Mucosa of gallbladder (tissue), 1 donor: ENCODE measurements at regions not wholly inside any gene's neighbourhood (a gene's known extent, or its start where the extent isn't known, plus 50 kb on each side); places are given as distances from the start of the nearest gene placed in this dataset.

Experiments used
- DNase-seq: peaks from one replicate; pipeline ENCODE4 v3.0.0-alpha.2; 2020; ENCODE audit warnings: low spot score
- donor health status: DM: no; HTN: no; CAD: no.

GRCh38 chr5:128591598-128592455 is 53.8 kb upstream of the FBN2 start:
- no peak for DNase-seq

DNA sequence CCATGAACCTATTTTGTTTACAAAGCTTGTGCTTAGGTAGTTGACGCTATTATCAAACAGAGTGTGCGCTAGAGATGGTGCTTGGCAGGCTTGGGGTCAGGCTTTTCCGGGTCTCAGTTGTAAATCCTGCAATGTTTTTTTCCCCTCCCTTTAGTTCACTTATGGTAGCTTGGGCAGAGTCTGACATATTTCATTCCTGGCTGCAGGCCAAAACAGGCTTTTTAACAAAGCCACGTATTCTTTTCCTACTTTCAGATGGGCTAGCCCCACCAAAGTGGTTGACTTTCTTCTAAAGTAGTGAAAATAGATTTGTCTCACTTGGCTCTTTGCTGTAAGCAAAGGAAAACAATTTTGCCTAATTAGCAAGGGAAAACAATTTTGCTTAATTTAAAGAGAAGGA is 58.0 kb upstream of the FBN2 start:
- no peak for DNase-seq

DNA sequence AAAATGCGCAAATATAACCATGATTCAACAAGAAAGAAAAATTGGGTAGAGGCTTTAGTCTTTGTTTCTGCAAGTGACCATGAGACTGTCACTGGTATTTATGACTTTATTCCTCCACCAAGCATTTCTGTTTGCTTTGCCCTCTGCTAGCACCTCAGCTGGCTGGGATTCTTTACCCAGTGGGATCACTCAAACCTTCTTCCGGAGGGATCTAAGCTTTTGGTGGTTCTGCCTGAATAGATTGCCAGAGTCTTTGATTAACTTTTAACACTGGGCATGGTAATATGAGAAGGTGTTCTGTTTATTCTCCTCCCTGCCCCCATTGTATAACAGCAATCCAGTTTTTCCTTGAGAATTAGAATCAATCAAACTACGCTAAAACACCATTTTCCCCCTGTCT is 59.1 kb upstream of the FBN2 start:
- DNase-seq, result no peak

- no peak for DNase-seq
Observed at GRCh38 chr5:128613128-128613527, 75.1 kb upstream of the FBN2 start.

- DNase-seq, result no peak
Observed at GRCh38 chr5:128613766-128614165, 75.7 kb upstream of the FBN2 start.

DNA sequence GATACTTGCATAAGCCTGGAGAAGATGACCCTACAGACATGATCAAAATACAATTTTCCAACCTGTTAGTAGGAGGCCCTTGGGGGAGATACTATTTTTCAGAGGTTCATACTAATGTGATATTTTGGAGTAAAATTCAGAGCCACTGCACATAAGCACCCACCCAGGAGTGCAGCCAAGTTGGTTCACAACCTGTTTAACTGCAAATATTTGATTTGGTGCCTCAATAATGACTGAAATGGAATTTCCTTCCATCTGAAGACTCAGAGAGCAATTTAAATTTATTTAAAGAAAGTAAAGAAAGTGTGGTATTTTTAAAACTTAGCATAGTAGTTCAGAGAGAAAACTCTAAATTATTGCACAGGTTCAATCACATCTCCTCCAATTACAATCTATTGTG is 77.5 kb upstream of the FBN2 start:
- DNase-seq, result no peak

GRCh38 chr5:128626536-128627090 is 88.6 kb upstream of the FBN2 start:
- no peak for DNase-seq

DNA sequence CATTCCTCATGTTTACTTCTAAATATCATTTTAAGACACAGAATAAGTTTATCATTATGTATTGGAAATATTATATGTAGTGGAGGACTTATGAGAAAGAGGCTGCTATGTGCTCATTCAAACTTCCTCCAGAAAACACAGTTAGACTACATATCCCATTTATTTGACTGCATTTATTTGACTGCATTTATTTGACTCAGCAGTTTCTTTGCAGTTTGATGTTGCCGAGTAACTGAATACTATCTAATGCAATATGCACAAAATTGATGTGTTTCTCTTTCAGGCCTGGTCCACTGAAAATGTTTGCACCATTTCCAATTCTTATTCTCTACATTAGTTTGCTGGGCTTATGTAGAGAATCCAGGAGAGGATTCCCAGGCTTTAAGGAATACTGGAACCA is 89.9 kb upstream of the FBN2 start:
- no peak for DNase-seq

DNA sequence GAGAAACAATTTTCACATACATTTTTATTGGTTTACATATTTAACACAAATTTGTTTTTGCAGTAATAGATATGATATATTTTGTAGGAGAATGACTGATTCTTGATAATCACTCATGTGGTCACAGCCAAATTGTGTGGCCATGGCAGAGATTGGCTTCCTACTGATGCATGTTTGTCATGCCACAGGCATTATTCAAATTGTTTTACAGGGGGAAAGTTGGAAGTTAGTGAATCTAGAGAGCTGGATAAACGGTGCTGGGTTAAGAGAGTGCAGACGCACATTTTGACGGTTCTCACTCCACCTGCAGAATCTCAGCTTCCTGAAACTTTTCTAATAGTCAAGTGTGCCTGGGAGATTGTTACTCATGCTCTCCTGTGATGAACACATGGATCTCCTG is 91.1 kb upstream of the FBN2 start:
- no peak for DNase-seq

GRCh38 chr5:128630121-128630520 is 92.1 kb upstream of the FBN2 start:
- no peak for DNase-seq

- no peak for DNase-seq
Observed at GRCh38 chr5:128631771-128632170, 93.7 kb upstream of the FBN2 start.

GRCh38 chr5:128632264-128632663 is 94.2 kb upstream of the FBN2 start:
- DNase-seq, result no peak

GRCh38 chr5:128633901-128634300 is 95.9 kb upstream of the FBN2 start:
- no peak for DNase-seq

DNA sequence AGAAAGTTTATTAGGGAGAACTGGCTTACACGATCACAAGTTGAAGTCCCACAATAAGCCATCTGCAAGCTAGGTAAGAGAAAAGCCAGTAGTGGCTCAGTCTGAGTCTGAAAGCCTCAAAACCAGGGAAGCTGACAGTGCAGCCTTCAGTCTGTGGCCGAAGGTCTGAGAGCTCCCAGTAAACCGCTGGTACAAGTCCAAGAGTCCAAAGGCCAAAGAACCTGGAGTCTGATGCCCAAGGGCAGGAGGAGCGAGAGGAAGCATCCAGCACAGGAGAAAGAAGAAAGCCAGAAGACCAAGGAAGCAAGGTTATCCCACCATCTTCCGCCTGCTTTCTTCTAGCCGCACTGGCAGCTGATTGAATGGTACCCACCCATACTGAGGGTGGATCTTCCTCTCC is 97.3 kb upstream of the FBN2 start:
- DNase-seq, result peak; percentile 58

- DNase-seq, result no peak
Observed at GRCh38 chr5:128636361-128636760, 98.3 kb upstream of the FBN2 start.

DNA sequence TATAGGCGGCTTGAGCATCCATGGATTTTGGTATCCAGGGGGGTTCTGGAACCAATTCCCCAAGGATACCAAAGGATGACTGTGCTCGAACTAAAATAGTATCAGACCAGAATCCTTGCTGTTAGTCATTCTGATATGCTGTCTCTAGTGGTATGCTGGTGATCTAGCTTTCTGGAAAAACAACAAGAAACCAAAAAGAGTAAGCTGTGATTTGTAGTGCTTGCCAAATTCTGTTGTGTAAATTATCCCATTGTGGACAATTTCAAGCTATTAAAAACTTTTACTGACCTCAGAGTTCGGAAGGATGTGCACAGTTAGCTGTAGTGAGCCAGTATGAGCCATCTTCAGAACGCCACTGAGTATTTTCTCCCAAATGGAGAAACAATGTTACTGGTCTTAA is 99.0 kb upstream of the FBN2 start:
- DNase-seq, result no peak

DNA sequence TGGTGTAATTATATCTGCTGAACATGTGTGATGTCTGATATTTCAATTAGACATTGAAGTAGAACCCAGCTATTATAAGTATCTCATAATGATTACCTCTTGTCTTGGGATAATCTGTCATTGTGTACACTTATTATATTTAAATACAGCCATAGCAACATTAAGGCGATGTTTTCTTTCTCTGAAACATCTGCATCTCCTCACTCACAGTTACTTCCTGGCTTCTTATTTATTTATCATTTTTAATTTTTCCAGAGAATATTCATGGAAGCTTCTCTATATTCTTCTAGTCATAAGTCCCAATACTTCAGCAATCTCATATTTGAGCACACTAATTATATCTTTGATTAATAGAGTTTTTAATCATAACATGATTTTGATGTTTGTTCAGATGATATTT is 103.8 kb upstream of the FBN2 start:
- DNase-seq, result no peak

- DNase-seq, result no peak
Observed at GRCh38 chr5:128644863-128645262, 106.8 kb upstream of the FBN2 start.

GRCh38 chr5:128645581-128645980 is 107.5 kb upstream of the FBN2 start:
- DNase-seq, result no peak

GRCh38 chr5:128646176-128646575 is 108.1 kb upstream of the FBN2 start:
- no peak for DNase-seq

DNA sequence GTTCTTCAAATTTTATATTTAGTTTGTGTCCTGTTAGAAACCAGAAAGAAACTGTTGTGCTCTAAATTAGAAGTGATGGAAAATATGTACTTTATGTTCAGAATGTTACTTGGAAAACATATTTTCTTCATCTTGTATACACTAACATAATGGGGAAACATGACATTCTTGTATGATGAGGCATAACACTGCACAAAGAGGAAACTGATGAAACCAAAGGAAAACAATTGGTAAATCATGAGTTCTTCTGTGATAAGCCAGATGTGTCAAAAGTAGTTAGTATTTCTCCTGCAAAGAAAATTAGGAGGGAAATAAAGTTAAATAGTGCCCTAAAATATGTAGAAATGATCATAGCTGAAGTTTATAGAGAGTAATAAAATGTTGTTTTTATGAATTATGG is 111.1 kb upstream of the FBN2 start:
- DNase-seq, result no peak

DNA sequence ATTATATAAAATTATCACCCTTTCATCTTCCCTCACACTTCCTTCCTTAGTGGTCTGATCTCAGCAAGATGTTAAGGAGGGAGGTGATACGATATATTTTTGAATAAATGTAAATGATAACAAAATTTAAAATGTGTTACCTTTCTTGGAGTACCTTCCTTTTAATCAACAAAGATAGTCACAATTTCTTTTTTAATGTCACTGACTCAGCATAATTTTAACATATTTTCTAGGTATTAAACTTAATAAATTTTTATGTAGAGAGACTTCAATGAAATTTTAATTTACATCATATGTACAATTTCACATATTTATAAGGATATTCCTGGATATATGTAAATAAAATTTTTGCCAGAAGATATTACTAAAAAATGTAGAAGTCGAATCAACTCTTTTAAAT is 125.0 kb upstream of the FBN2 start:
- no peak for DNase-seq

DNA sequence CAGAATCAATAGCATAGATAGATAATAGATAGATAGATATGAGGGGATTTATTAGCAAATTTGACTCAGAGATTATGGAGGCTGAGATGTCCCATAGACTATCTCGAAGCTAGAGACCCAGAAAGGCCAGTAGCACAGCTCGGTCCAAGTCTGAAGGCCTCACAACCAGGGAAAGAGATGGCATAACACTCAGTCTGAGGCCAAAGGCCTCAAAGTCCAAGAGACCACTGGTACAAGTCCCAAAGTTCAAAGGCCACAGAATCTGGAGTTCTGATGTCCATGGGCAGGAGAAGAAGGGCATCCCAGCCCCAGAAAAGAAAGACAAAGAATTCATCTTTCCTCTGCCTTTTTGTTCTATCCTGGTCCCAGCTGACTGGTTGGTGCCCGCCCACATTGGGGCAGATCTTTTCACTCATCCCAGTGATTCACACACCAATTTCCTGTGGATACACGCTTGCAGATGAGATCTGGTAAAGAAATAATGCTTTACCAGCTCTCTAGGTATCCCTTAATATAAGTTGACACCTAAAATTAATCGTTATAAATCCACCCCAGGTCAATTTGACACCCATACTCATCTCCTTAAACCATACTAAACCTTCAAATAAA is 127.8 kb upstream of the FBN2 start:
- DNase-seq, result no peak
